HL-60 (cell line): ENCODE measurements at regions not wholly inside any gene's neighbourhood (a gene's known extent, or its start where the extent isn't known, plus 50 kb on each side); places are given as distances from the start of the nearest gene placed in this dataset.

Experiments
- DNase-seq, 2 experiments: peaks; one replicate each; pipeline ENCODE4 v3.0.0-alpha.2; 2010 to 2020; ENCODE audit warnings: low read depth in 1 of 2, low spot score in 1 of 2
- H3K27ac ChIP-seq: fragments of 250-450 bp; sonication (Bioruptor Pico); replicated peaks from 2 replicates; pipeline ENCODE4 v1.5.1; 2020; ENCODE audit warnings: mild to moderate bottlenecking, moderate library complexity
- H3K27me3 ChIP-seq: fragments of 250-450 bp; sonication (Bioruptor Pico); 2 replicates; pipeline ENCODE4 v1.5.1; 2021; ENCODE audit warnings: mild to moderate bottlenecking, moderate library complexity; ENCODE audit not compliant: insufficient read depth, poor library complexity, severe bottlenecking
- H3K4me3 ChIP-seq: replicated peaks from 2 replicates; pipeline ENCODE4 v1.5.1; 2011; ENCODE audit warnings: mild to moderate bottlenecking, control low read depth, low read length; ENCODE audit not compliant: insufficient read depth
- CTCF ChIP-seq: IDR thresholded peaks from one replicate; pipeline ENCODE4 v1.5.1; 2011; ENCODE audit warnings: low read length, control low read depth, inconsistent platforms; ENCODE audit not compliant: insufficient read depth
- GABPA ChIP-seq: IDR thresholded peaks from 2 replicates; pipeline ENCODE4 v1.6.1; 2012; ENCODE audit warnings: low read depth
- POLR2AphosphoS5 ChIP-seq: IDR thresholded peaks from 2 replicates; pipeline ENCODE4 v1.6.1; 2012; ENCODE audit warnings: low read depth
- SPI1 ChIP-seq: IDR thresholded peaks from 2 replicates; pipeline ENCODE4 v1.6.1; 2012; ENCODE audit warnings: low read depth, mild to moderate bottlenecking, borderline replicate concordance
- TF ChIP-seq, protein P1 (sequence below): IDR thresholded peaks from 2 replicates; pipeline ENCODE4 v1.6.1; 2012; ENCODE audit warnings: low read depth; ENCODE audit not compliant: insufficient replicate concordance

- Histone ChIP-seq H3K4me3 (no peak overlapping the region), H3K27me3 (no peaks in the 10 kb centered on the region), H3K27ac (no peak overlapping the region)
- no peak for DNase-seq
- TF ChIP-seq POLR2AphosphoS5 (no peak), GABPA (no peak), CTCF (no peak), SPI1 (no peak)
- TF ChIP-seq, protein P1, sequence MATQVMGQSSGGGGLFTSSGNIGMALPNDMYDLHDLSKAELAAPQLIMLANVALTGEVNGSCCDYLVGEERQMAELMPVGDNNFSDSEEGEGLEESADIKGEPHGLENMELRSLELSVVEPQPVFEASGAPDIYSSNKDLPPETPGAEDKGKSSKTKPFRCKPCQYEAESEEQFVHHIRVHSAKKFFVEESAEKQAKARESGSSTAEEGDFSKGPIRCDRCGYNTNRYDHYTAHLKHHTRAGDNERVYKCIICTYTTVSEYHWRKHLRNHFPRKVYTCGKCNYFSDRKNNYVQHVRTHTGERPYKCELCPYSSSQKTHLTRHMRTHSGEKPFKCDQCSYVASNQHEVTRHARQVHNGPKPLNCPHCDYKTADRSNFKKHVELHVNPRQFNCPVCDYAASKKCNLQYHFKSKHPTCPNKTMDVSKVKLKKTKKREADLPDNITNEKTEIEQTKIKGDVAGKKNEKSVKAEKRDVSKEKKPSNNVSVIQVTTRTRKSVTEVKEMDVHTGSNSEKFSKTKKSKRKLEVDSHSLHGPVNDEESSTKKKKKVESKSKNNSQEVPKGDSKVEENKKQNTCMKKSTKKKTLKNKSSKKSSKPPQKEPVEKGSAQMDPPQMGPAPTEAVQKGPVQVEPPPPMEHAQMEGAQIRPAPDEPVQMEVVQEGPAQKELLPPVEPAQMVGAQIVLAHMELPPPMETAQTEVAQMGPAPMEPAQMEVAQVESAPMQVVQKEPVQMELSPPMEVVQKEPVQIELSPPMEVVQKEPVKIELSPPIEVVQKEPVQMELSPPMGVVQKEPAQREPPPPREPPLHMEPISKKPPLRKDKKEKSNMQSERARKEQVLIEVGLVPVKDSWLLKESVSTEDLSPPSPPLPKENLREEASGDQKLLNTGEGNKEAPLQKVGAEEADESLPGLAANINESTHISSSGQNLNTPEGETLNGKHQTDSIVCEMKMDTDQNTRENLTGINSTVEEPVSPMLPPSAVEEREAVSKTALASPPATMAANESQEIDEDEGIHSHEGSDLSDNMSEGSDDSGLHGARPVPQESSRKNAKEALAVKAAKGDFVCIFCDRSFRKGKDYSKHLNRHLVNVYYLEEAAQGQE: no peak
Observed at GRCh38 chr5:36826694-36827093, 49.9 kb upstream of the NIPBL start.
